ENCODE measurements at regions not wholly inside any gene's neighbourhood (a gene's known extent, or its start where the extent isn't known, plus 50 kb on each side); places are given as distances from the start of the nearest gene placed in this dataset.
"Not testable (repeated sequence)": the region's sequence is repeated elsewhere in the genome, so short reads cannot be mapped to it uniquely, and the experiment has no call there.

DNA sequence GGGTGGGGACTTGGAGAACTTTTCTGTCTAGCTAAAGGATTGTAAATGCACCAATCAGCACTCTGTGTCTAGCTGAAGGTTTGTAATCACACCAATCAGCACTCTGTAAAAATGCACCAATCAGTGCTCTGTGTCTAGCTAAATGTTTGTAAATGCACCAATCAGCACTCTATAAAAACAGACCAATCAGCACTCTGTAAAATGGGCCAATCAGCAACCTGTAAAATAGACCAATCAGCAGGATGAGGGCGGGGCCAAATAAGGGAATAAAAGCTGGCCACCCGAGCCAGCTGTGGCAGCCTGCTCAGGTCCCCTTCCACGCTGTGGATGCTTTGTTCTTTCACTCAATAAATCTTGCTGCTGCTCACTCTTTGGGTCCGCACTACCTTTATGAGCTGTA is 69.5 kb upstream of the SLC25A36 start:
- not testable (repeated sequence) for TF ChIP-seq CTCF, POLR2A, EP300, POLR2AphosphoS5 (IDR thresholded peaks at IDR 0.05)

Measured in gastroesophageal sphincter (tissue), 3 donors.